Smooth muscle cell (in vitro differentiated cells): ENCODE measurements at regions not wholly inside any gene's neighbourhood (a gene's known extent, or its start where the extent isn't known, plus 50 kb on each side); places are given as distances from the start of the nearest gene placed in this dataset.

Experiments used
- DNase-seq: peaks from one replicate; lab custom pipeline; 2025; ENCODE audit not compliant: unreplicated experiment; lab: John Stamatoyannopoulos, UW
- H2AFZ ChIP-seq: fragments of 200-600 bp; sonication (generic); 2 replicates; pipeline ENCODE4 v1.6.0; 2016; ENCODE audit warnings: antibody characterized with exemption, low read depth, mild to moderate bottlenecking
- H3F3A ChIP-seq: fragments of 200-600 bp; sonication (generic); 2 replicates; pipeline ENCODE4 v1.6.0; 2017; ENCODE audit warnings: antibody characterized with exemption, low read depth
- H3K27ac ChIP-seq: fragments of 200-600 bp; sonication (generic); 2 replicates; pipeline ENCODE4 v1.5.1; 2016; ENCODE audit warnings: low read depth, mild to moderate bottlenecking
- H3K27me3 ChIP-seq: fragments of 200-600 bp; sonication (generic); 2 replicates; pipeline ENCODE4 v1.6.1; 2016; ENCODE audit warnings: low read depth, mild to moderate bottlenecking
- H3K36me3 ChIP-seq: fragments of 200-600 bp; sonication (generic); 2 replicates; pipeline ENCODE4 v1.5.1; 2016; ENCODE audit warnings: low read depth
- H3K4me1 ChIP-seq: fragments of 200-600 bp; sonication (generic); 2 replicates; pipeline ENCODE4 v1.5.1; 2016; ENCODE audit warnings: low read depth
- H3K4me2 ChIP-seq: fragments of 200-600 bp; sonication (generic); 2 replicates; pipeline ENCODE4 v1.6.0; 2016; ENCODE audit warnings: mild to moderate bottlenecking
- H3K4me3 ChIP-seq: fragments of 200-600 bp; sonication (generic); 2 replicates; pipeline ENCODE4 v1.5.1; 2016; ENCODE audit warnings: mild to moderate bottlenecking
- H3K79me2 ChIP-seq: fragments of 200-600 bp; sonication (generic); 2 replicates; pipeline ENCODE4 v1.6.0; 2016; ENCODE audit warnings: low read depth, mild to moderate bottlenecking
- H3K9ac ChIP-seq: fragments of 200-600 bp; sonication (generic); 2 replicates; pipeline ENCODE4 v1.6.0; 2016; ENCODE audit warnings: low read depth
- H3K9me3 ChIP-seq: fragments of 200-600 bp; sonication (generic); replicated peaks from 2 replicates; pipeline ENCODE4 v1.5.1; 2016; ENCODE audit warnings: low read depth
- H4K20me1 ChIP-seq: fragments of 200-600 bp; sonication (generic); 2 replicates; pipeline ENCODE4 v1.6.0; 2016; ENCODE audit warnings: low read depth
- CTCF ChIP-seq: fragments of 200-600 bp; sonication (generic); IDR thresholded peaks from 2 replicates; pipeline ENCODE4 v1.5.1; 2017; ENCODE audit warnings: borderline replicate concordance, mild to moderate bottlenecking, antibody characterized with exemption; ENCODE audit not compliant: insufficient read depth, poor library complexity, severe bottlenecking
- WGBS: methylation state at CpG from one replicate; pipeline ENCODE4 v1.1.7; 2016; ENCODE audit warnings: low lambda C conversion rate; 5-methylcytosine and 5-hydroxymethylcytosine counted together

- peak overlapping the region; percentile 90 for H3K9ac ChIP-seq
- peaks cover 62% of the 10 kb centered on the region for H3K4me1 ChIP-seq
- peak overlapping the region; percentile 99 for H3K27ac ChIP-seq
- peak overlapping the region; percentile 89 for H2AFZ ChIP-seq
- no peaks in the 10 kb centered on the region for H3K27me3 ChIP-seq
- no peaks in the 10 kb centered on the region for H4K20me1 ChIP-seq
- DNase-seq = no peak
- H3K79me2 ChIP-seq = no peaks in the 10 kb centered on the region
- no peak for TF ChIP-seq CTCF
- H3K4me3 ChIP-seq = peak overlapping the region; percentile 45
- 27% methylated on average over 16 of the region's 16 CpGs for WGBS
- H3F3A ChIP-seq = peaks cover 43% of the 10 kb centered on the region
- no peaks in the 10 kb centered on the region for H3K9me3 ChIP-seq
- H3K4me2 ChIP-seq = peak overlapping the region; percentile 81
- H3K36me3 ChIP-seq = no peaks in the 10 kb centered on the region
Measured at GRCh38 chr20:53739799-53740785, 146.5 kb upstream of the ZNF217 start.

GRCh38 chr20:53738945-53739798 is 145.5 kb upstream of the ZNF217 start:
- Histone ChIP-seq H3K27ac (peak overlapping the region; percentile 99), H3K9ac (peak overlapping the region; percentile 90), H3K4me1 (peaks cover 71% of the 10 kb centered on the region), H3K9me3 (no peaks in the 10 kb centered on the region), H3K4me3 (peak overlapping the region; percentile 45), H3F3A (peaks cover 48% of the 10 kb centered on the region), H3K27me3 (no peaks in the 10 kb centered on the region), H3K79me2 (no peaks in the 10 kb centered on the region), H4K20me1 (no peaks in the 10 kb centered on the region), H2AFZ (peak overlapping the region; percentile 39), H3K4me2 (peak overlapping the region; percentile 81), H3K36me3 (no peaks in the 10 kb centered on the region)
- WGBS = 30% methylated on average over 11 of the region's 11 CpGs
- no peak for TF ChIP-seq CTCF
- no peak for DNase-seq

GRCh38 chr20:53738039-53738944 is 144.7 kb upstream of the ZNF217 start:
- Histone ChIP-seq H3K79me2 (no peaks in the 10 kb centered on the region), H3K27me3 (no peaks in the 10 kb centered on the region), H3K36me3 (no peaks in the 10 kb centered on the region), H3K4me3 (peak overlapping the region; percentile 45), H3K9me3 (no peaks in the 10 kb centered on the region), H3K9ac (peak overlapping the region; percentile 90), H3K4me2 (peak overlapping the region; percentile 81), H2AFZ (peak overlapping the region; percentile 39), H3K27ac (peak overlapping the region; percentile 99), H3F3A (peaks cover 48% of the 10 kb centered on the region), H3K4me1 (peaks cover 75% of the 10 kb centered on the region), H4K20me1 (no peaks in the 10 kb centered on the region)
- peak; percentile 38 for DNase-seq
- WGBS = 13% methylated on average over 26 of the region's 26 CpGs
- no peak for TF ChIP-seq CTCF
